ENCODE measurements at regions not wholly inside any gene's neighbourhood (a gene's known extent, or its start where the extent isn't known, plus 50 kb on each side); places are given as distances from the start of the nearest gene placed in this dataset.

DNA sequence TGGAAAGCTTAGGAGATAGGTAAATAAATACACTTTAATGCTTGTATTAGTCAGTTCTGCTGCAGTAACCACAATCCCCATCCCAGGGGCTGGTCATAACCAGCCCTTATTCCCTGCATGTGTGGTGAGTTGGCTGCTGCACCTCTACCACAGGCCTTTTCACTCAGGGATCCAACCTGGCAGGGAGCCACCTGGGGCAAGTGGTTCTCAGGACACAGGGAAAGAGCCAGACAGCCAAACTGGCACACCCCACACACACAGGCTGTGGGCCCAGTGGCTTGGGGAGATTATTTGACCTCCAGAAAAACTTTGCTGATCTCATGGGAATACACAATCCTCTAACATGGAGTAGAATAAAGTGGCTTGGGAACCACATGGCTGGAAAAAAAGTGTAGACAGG lies 400.0 kb upstream of the RNF32 start:
- TF ChIP-seq, protein P1, sequence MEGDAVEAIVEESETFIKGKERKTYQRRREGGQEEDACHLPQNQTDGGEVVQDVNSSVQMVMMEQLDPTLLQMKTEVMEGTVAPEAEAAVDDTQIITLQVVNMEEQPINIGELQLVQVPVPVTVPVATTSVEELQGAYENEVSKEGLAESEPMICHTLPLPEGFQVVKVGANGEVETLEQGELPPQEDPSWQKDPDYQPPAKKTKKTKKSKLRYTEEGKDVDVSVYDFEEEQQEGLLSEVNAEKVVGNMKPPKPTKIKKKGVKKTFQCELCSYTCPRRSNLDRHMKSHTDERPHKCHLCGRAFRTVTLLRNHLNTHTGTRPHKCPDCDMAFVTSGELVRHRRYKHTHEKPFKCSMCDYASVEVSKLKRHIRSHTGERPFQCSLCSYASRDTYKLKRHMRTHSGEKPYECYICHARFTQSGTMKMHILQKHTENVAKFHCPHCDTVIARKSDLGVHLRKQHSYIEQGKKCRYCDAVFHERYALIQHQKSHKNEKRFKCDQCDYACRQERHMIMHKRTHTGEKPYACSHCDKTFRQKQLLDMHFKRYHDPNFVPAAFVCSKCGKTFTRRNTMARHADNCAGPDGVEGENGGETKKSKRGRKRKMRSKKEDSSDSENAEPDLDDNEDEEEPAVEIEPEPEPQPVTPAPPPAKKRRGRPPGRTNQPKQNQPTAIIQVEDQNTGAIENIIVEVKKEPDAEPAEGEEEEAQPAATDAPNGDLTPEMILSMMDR (conservative IDR thresholded peaks at IDR 0.05; ENCODE audit: low read depth in 2 of 2) = no peak
- no peak for TF ChIP-seq POLR2AphosphoS5 (IDR thresholded peaks at IDR 0.05; ENCODE audit: low read depth)
- TF ChIP-seq, protein P2, sequence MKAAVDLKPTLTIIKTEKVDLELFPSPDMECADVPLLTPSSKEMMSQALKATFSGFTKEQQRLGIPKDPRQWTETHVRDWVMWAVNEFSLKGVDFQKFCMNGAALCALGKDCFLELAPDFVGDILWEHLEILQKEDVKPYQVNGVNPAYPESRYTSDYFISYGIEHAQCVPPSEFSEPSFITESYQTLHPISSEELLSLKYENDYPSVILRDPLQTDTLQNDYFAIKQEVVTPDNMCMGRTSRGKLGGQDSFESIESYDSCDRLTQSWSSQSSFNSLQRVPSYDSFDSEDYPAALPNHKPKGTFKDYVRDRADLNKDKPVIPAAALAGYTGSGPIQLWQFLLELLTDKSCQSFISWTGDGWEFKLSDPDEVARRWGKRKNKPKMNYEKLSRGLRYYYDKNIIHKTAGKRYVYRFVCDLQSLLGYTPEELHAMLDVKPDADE (IDR thresholded peaks at IDR 0.05) = no peak
- TF ChIP-seq EZH2 (IDR thresholded peaks at IDR 0.05; ENCODE audit: low read depth, unreplicated experiment) = no peak
- TF ChIP-seq JUNB (IDR thresholded peaks at IDR 0.05; ENCODE audit: unreplicated experiment) = no peak
- TF ChIP-seq CREB1 (CRISPR knock-in tag; IDR thresholded peaks at IDR 0.05; ENCODE audit: low read depth) = no peak
- TF ChIP-seq, protein P3, sequence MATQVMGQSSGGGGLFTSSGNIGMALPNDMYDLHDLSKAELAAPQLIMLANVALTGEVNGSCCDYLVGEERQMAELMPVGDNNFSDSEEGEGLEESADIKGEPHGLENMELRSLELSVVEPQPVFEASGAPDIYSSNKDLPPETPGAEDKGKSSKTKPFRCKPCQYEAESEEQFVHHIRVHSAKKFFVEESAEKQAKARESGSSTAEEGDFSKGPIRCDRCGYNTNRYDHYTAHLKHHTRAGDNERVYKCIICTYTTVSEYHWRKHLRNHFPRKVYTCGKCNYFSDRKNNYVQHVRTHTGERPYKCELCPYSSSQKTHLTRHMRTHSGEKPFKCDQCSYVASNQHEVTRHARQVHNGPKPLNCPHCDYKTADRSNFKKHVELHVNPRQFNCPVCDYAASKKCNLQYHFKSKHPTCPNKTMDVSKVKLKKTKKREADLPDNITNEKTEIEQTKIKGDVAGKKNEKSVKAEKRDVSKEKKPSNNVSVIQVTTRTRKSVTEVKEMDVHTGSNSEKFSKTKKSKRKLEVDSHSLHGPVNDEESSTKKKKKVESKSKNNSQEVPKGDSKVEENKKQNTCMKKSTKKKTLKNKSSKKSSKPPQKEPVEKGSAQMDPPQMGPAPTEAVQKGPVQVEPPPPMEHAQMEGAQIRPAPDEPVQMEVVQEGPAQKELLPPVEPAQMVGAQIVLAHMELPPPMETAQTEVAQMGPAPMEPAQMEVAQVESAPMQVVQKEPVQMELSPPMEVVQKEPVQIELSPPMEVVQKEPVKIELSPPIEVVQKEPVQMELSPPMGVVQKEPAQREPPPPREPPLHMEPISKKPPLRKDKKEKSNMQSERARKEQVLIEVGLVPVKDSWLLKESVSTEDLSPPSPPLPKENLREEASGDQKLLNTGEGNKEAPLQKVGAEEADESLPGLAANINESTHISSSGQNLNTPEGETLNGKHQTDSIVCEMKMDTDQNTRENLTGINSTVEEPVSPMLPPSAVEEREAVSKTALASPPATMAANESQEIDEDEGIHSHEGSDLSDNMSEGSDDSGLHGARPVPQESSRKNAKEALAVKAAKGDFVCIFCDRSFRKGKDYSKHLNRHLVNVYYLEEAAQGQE (IDR thresholded peaks at IDR 0.05; ENCODE audit: unreplicated experiment) = no peak
- TF ChIP-seq EZH2phosphoT487 (IDR thresholded peaks at IDR 0.05; ENCODE audit: unreplicated experiment) = no peak
- TF ChIP-seq, protein P4, sequence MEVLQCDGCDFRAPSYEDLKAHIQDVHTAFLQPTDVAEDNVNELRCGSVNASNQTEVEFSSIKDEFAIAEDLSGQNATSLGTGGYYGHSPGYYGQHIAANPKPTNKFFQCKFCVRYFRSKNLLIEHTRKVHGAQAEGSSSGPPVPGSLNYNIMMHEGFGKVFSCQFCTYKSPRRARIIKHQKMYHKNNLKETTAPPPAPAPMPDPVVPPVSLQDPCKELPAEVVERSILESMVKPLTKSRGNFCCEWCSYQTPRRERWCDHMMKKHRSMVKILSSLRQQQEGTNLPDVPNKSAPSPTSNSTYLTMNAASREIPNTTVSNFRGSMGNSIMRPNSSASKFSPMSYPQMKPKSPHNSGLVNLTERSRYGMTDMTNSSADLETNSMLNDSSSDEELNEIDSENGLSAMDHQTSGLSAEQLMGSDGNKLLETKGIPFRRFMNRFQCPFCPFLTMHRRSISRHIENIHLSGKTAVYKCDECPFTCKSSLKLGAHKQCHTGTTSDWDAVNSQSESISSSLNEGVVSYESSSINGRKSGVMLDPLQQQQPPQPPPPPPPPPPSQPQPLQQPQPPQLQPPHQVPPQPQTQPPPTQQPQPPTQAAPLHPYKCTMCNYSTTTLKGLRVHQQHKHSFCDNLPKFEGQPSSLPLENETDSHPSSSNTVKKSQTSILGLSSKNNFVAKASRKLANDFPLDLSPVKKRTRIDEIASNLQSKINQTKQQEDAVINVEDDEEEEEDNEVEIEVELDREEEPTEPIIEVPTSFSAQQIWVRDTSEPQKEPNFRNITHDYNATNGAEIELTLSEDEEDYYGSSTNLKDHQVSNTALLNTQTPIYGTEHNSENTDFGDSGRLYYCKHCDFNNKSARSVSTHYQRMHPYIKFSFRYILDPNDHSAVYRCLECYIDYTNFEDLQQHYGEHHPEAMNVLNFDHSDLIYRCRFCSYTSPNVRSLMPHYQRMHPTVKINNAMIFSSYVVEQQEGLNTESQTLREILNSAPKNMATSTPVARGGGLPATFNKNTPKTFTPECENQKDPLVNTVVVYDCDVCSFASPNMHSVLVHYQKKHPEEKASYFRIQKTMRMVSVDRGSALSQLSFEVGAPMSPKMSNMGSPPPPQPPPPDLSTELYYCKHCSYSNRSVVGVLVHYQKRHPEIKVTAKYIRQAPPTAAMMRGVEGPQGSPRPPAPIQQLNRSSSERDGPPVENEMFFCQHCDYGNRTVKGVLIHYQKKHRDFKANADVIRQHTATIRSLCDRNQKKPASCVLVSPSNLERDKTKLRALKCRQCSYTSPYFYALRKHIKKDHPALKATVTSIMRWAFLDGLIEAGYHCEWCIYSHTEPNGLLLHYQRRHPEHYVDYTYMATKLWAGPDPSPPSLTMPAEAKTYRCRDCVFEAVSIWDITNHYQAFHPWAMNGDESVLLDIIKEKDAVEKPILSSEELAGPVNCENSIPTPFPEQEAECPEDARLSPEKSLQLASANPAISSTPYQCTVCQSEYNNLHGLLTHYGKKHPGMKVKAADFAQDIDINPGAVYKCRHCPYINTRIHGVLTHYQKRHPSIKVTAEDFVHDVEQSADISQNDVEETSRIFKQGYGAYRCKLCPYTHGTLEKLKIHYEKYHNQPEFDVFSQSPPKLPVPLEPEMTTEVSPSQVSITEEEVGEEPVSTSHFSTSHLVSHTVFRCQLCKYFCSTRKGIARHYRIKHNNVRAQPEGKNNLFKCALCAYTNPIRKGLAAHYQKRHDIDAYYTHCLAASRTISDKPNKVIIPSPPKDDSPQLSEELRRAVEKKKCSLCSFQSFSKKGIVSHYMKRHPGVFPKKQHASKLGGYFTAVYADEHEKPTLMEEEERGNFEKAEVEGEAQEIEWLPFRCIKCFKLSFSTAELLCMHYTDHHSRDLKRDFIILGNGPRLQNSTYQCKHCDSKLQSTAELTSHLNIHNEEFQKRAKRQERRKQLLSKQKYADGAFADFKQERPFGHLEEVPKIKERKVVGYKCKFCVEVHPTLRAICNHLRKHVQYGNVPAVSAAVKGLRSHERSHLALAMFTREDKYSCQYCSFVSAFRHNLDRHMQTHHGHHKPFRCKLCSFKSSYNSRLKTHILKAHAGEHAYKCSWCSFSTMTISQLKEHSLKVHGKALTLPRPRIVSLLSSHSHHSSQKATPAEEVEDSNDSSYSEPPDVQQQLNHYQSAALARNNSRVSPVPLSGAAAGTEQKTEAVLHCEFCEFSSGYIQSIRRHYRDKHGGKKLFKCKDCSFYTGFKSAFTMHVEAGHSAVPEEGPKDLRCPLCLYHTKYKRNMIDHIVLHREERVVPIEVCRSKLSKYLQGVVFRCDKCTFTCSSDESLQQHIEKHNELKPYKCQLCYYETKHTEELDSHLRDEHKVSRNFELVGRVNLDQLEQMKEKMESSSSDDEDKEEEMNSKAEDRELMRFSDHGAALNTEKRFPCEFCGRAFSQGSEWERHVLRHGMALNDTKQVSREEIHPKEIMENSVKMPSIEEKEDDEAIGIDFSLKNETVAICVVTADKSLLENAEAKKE (CRISPR knock-in tag; IDR thresholded peaks at IDR 0.05) = no peak
- TF ChIP-seq STAT1 (IDR thresholded peaks at IDR 0.05; ENCODE audit: unreplicated experiment) = no peak
- no peak for TF ChIP-seq NANOG (IDR thresholded peaks at IDR 0.05; ENCODE audit: borderline replicate concordance)

Measured in GM23338 (cell line).